GM21381 (cell line): ENCODE measurements at regions not wholly inside any gene's neighbourhood (a gene's known extent, or its start where the extent isn't known, plus 50 kb on each side); places are given as distances from the start of the nearest gene placed in this dataset.
"Not testable (repeated sequence)": the region's sequence is repeated elsewhere in the genome, so short reads cannot be mapped to it uniquely, and the experiment has no call there.

Experiments used
- ATAC-seq: cut with Tn5 transposase; IDR thresholded peaks from one replicate; pipeline ENCODE4 v1.9.1; 2021; ENCODE audit warnings: mild to moderate bottlenecking, moderate library complexity; ENCODE audit not compliant: unreplicated experiment

- ATAC-seq = no peak
Measured at GRCh38 chr16:22675745-22676540, 138.0 kb upstream of the HS3ST2 start.

- no peak for ATAC-seq
Measured at GRCh38 chr16:22677024-22677830, 136.7 kb upstream of the HS3ST2 start.

- ATAC-seq = no peak
Measured at GRCh38 chr16:22678311-22678710, 135.7 kb upstream of the HS3ST2 start.

GRCh38 chr16:22681554-22682291 lies 132.2 kb upstream of the HS3ST2 start:
- ATAC-seq = no peak

- ATAC-seq = no peak
Measured at GRCh38 chr16:22683258-22683657, 130.7 kb upstream of the HS3ST2 start.

GRCh38 chr16:22683730-22684573 lies 130.0 kb upstream of the HS3ST2 start:
- no peak for ATAC-seq

GRCh38 chr16:22684574-22685458 lies 129.1 kb upstream of the HS3ST2 start:
- no peak for ATAC-seq

GRCh38 chr16:22685459-22685830 lies 128.5 kb upstream of the HS3ST2 start:
- no peak for ATAC-seq

- ATAC-seq = no peak
Measured at GRCh38 chr16:22687031-22687530, 126.9 kb upstream of the HS3ST2 start.

- ATAC-seq = no peak
Measured at GRCh38 chr16:22688463-22688862, 125.5 kb upstream of the HS3ST2 start.

- ATAC-seq = no peak
Measured at GRCh38 chr16:22688930-22689329, 125.0 kb upstream of the HS3ST2 start.

GRCh38 chr16:22691335-22691734 lies 122.6 kb upstream of the HS3ST2 start:
- ATAC-seq = no peak

GRCh38 chr16:22692034-22692433 lies 121.9 kb upstream of the HS3ST2 start:
- no peak for ATAC-seq

GRCh38 chr16:22692916-22693637 lies 120.9 kb upstream of the HS3ST2 start:
- no peak for ATAC-seq

GRCh38 chr16:22693638-22694340 lies 120.2 kb upstream of the HS3ST2 start:
- no peak for ATAC-seq

- no peak for ATAC-seq
Measured at GRCh38 chr16:22694887-22695382, 119.0 kb upstream of the HS3ST2 start.

GRCh38 chr16:22695773-22696172 lies 118.2 kb upstream of the HS3ST2 start:
- not testable (repeated sequence) for ATAC-seq

- ATAC-seq = no peak
Measured at GRCh38 chr16:22699356-22699755, 114.6 kb upstream of the HS3ST2 start.
